Left lung (tissue), 4 donors: ENCODE measurements at regions not wholly inside any gene's neighbourhood (a gene's known extent, or its start where the extent isn't known, plus 50 kb on each side); places are given as distances from the start of the nearest gene placed in this dataset.
A peak's percentile ranks its signal among the peaks of the same experiment; 100 is the strongest.

Source experiments
- ATAC-seq: fragments of 200-7000 bp; cut with Tn5 transposase; one replicate; pipeline ENCODE4 v1.9.1; 2020; ENCODE audit warnings: moderate library complexity
- DNase-seq, 4 donors: peaks; one replicate each; pipeline ENCODE4 v3.0.0-alpha.2; 2013 to 2020
- H3K27ac ChIP-seq, 2 donors: fragments of 200-600 bp; sonication (generic) in 1 of 2; one replicate each; pipeline versions ENCODE4 v1.5.0 to v1.8.0; 2020 to 2021
- H3K27me3 ChIP-seq, 2 donors: fragments of 200-600 bp; sonication (generic) in 1 of 2; one replicate each; pipeline versions ENCODE4 v1.5.0 to v1.8.0; 2020 to 2021
- H3K36me3 ChIP-seq, 2 donors: fragments of 200-600 bp; sonication (generic) in 1 of 2; one replicate each; pipeline versions ENCODE4 v1.5.0 to v1.8.0; 2020 to 2021
- H3K4me1 ChIP-seq, 2 donors: fragments of 200-600 bp; one replicate each; pipeline ENCODE4 v1.8.0; 2021
- H3K4me3 ChIP-seq, 2 donors: fragments of 200-600 bp; sonication (generic) in 1 of 2; one replicate each; pipeline versions ENCODE4 v1.5.0 to v1.8.0; 2020 to 2021; ENCODE audit warnings: mild to moderate bottlenecking in 1 of 2
- H3K9me3 ChIP-seq, 2 donors: fragments of 200-600 bp; sonication (generic) in 1 of 2; one replicate each; pipeline versions ENCODE4 v1.5.0 to v1.8.0; 2020 to 2021
- CTCF ChIP-seq, 2 donors: fragments of 200-600 bp; sonication (generic) in 1 of 2; IDR thresholded peaks; one replicate each; pipeline versions ENCODE4 v1.5.0 to v1.8.0; 2021; ENCODE audit warnings: antibody characterized with exemption in 2 of 2
- intact Hi-C, 2 donors: fragments of 100-400 bp; cut with DNase I; formaldehyde crosslinking; loops; one replicate each; pipeline versions ENCODE4 v1.11.2 to v1.14.2; 2022
- donor health status: DM: no; HTN: yes; CAD: no.
- donor health status: DM: no; HTN: no; CAD: no.

- Histone ChIP-seq H3K9me3 (peaks cover 5 to 29% of the 10 kb centered on the region in 2 donors), H3K36me3 (no peaks in the 10 kb centered on the region), H3K27ac (no peak overlapping the region), H3K27me3 (no peaks in the 10 kb centered on the region), H3K4me3 (no peak overlapping the region), H3K4me1 (no peaks in the 10 kb centered on the region)
- TF ChIP-seq CTCF (IDR thresholded peaks at IDR 0.05), result no peak
- DNase-seq (peak in 2 of 4 donors; percentile 61 to 73), ATAC-seq (no peak)
- intact Hi-C loops, result no loop called here
Measured at GRCh38 chr2:121159291-121160071, 125.5 kb downstream of the TFCP2L1 start.

GRCh38 chr2:121160366-121160765 lies 124.6 kb downstream of the TFCP2L1 start:
- intact Hi-C loops, result no loop called here
- Histone ChIP-seq H3K27ac (no peak overlapping the region), H3K4me3 (no peak overlapping the region), H3K9me3 (peaks cover 5 to 29% of the 10 kb centered on the region in 2 donors), H3K27me3 (no peaks in the 10 kb centered on the region), H3K4me1 (no peaks in the 10 kb centered on the region), H3K36me3 (no peaks in the 10 kb centered on the region)
- ATAC-seq (no peak), DNase-seq (no peak)
- TF ChIP-seq CTCF (IDR thresholded peaks at IDR 0.05), result no peak

GRCh38 chr2:121161272-121161671 lies 123.7 kb downstream of the TFCP2L1 start:
- no peak overlapping the region for H3K27ac ChIP-seq
- no peaks in the 10 kb centered on the region for H3K27me3 ChIP-seq
- H3K9me3 ChIP-seq, result peaks cover 5 to 29% of the 10 kb centered on the region in 2 donors
- H3K4me1 ChIP-seq, result no peaks in the 10 kb centered on the region
- DNase-seq, result no peak
- no peak for TF ChIP-seq CTCF (IDR thresholded peaks at IDR 0.05)
- H3K36me3 ChIP-seq, result no peaks in the 10 kb centered on the region
- intact Hi-C loops, result no loop called here
- ATAC-seq, result no peak
- H3K4me3 ChIP-seq, result no peak overlapping the region

DNA sequence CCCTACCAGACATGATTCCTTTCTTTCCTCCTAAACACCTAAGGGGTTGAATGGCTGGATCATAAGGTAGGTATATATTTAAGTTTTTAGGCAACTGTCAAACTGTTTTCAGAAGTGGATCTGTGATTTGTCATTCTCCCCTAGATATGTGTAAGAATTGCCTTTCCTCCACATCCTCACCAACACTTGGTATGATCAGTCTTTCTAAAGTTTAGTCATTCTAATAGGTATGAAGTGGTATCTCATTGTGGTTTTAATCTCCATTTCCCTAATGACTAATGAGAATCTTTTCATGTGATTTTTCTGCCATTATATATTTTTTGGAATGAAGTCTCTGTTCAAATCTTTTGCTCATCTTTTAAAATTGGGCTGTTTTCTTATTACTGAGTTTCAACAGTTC lies 122.1 kb downstream of the TFCP2L1 start:
- Histone ChIP-seq H3K36me3 (no peaks in the 10 kb centered on the region), H3K27ac (no peak overlapping the region), H3K9me3 (peaks cover 5 to 17% of the 10 kb centered on the region in 2 donors), H3K4me1 (no peaks in the 10 kb centered on the region), H3K27me3 (no peaks in the 10 kb centered on the region), H3K4me3 (no peak overlapping the region)
- DNase-seq (no peak), ATAC-seq (no peak)
- intact Hi-C loops, result no loop called here
- no peak for TF ChIP-seq CTCF (IDR thresholded peaks at IDR 0.05)

DNA sequence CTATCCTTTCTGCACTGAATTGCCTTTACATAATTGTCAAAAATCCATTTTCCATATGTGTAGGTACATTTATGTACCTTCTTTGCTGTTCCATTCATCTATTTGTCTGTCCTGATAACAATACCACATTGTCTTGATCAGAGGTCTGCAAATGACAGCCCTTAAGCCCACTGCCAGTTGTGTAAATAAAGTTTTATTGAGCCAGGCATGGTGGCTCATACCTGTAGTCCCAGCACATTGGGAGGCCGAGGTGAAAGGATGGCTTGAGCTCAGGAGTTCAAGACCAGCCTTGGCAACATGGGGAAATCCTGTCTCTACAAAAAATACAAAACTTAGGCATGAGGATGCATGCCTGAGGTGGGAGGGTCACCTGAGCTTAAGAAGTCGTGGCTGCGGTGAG lies 121.0 kb downstream of the TFCP2L1 start:
- Histone ChIP-seq H3K27ac (no peak overlapping the region), H3K4me1 (no peaks in the 10 kb centered on the region), H3K4me3 (no peak overlapping the region), H3K27me3 (no peaks in the 10 kb centered on the region), H3K9me3 (peaks cover 5 to 8% of the 10 kb centered on the region in 2 donors), H3K36me3 (no peaks in the 10 kb centered on the region)
- no peak for TF ChIP-seq CTCF (IDR thresholded peaks at IDR 0.05)
- intact Hi-C loops, result no loop called here
- no peak for ATAC-seq
- no peak for DNase-seq
